Activated CD8-positive, alpha-beta T cell treated with anti-CD3 and anti-CD28 coated beads for 36 hours (primary cell): ENCODE measurements at regions not wholly inside any gene's neighbourhood (a gene's known extent, or its start where the extent isn't known, plus 50 kb on each side); places are given as distances from the start of the nearest gene placed in this dataset.
A peak's percentile ranks its signal among the peaks of the same experiment; 100 is the strongest.

Source experiments
- ATAC-seq: fragments of 200-7000 bp; cut with Tn5 transposase; one replicate; pipeline ENCODE4 v1.10.0; 2021; ENCODE audit warnings: mild to moderate bottlenecking, moderate library complexity
- CTCF ChIA-PET: fragments of 350-600 bp; sonication (Branson Sonifier 250); formaldehyde crosslinking; loops from one replicate; lab custom pipeline; 2021; ENCODE audit warnings: antibody characterized with exemption; lab: Charles Lee
- POLR2A ChIA-PET: fragments of 350-600 bp; sonication (Branson Sonifier 250); formaldehyde crosslinking; loops from one replicate; lab custom pipeline; 2021; ENCODE audit warnings: antibody characterized with exemption; lab: Charles Lee
- DNase-seq: peaks from one replicate; pipeline ENCODE4 v3.0.0-alpha.2; 2020
- H3K27ac Mint-ChIP-seq: one replicate; pipeline ENCODE4 v1.8.0; 2021; ENCODE audit warnings: mild to moderate bottlenecking, mixed read lengths
- H3K27me3 Mint-ChIP-seq: one replicate; pipeline ENCODE4 v1.8.0; 2021; ENCODE audit warnings: mixed read lengths
- H3K36me3 Mint-ChIP-seq: one replicate; pipeline ENCODE4 v1.8.0; 2021; ENCODE audit warnings: low read depth, mixed read lengths
- H3K4me1 Mint-ChIP-seq: one replicate; pipeline ENCODE4 v1.8.0; 2021; ENCODE audit warnings: low read depth, mixed read lengths
- H3K4me3 Mint-ChIP-seq: one replicate; pipeline ENCODE4 v1.8.0; 2021; ENCODE audit warnings: mild to moderate bottlenecking, moderate library complexity, mixed read lengths
- H3K9me3 Mint-ChIP-seq: one replicate; pipeline ENCODE4 v1.8.0; 2021; ENCODE audit warnings: mixed read lengths
- CTCF ChIP-seq: fragments of 200-600 bp; IDR thresholded peaks from one replicate; pipeline ENCODE4 v1.8.0; 2022; ENCODE audit warnings: antibody characterized with exemption, mild to moderate bottlenecking
- intact Hi-C: fragments of 100-400 bp; cut with micrococcal nuclease; formaldehyde crosslinking; loops from one replicate; pipeline ENCODE4 v1.10.0; 2022

- Mint-ChIP-seq H3K27me3 (peaks cover 17% of the 10 kb centered on the region), H3K9me3 (no peaks in the 10 kb centered on the region), H3K36me3 (no peaks in the 10 kb centered on the region), H3K27ac (no peak overlapping the region), H3K4me1 (no peaks in the 10 kb centered on the region), H3K4me3 (no peak overlapping the region)
- ChIA-PET CTCF (no interaction called here), POLR2A (no interaction called here)
- DNase-seq: no peak
- TF ChIP-seq CTCF: no peak
- intact Hi-C loops: no loop called here
- no peak for ATAC-seq
Measured at GRCh38 chr12:113766131-113766878, 199.8 kb downstream of the RBM19 start.

- ATAC-seq (no peak), DNase-seq (no peak)
- intact Hi-C loops: no loop called here
- H3K4me1 Mint-ChIP-seq: no peaks in the 10 kb centered on the region
- peaks cover 17% of the 10 kb centered on the region for H3K27me3 Mint-ChIP-seq
- ChIA-PET POLR2A (no interaction called here), CTCF (no interaction called here)
- H3K36me3 Mint-ChIP-seq: no peaks in the 10 kb centered on the region
- no peak for TF ChIP-seq CTCF
- H3K9me3 Mint-ChIP-seq: no peaks in the 10 kb centered on the region
- no peak overlapping the region for H3K4me3 Mint-ChIP-seq
- H3K27ac Mint-ChIP-seq: no peak overlapping the region
Measured at GRCh38 chr12:113764661-113765060, 201.5 kb downstream of the RBM19 start.

- Mint-ChIP-seq H3K36me3 (no peaks in the 10 kb centered on the region), H3K4me1 (no peaks in the 10 kb centered on the region), H3K9me3 (no peaks in the 10 kb centered on the region), H3K27ac (no peak overlapping the region), H3K4me3 (no peak overlapping the region), H3K27me3 (peaks cover 17% of the 10 kb centered on the region)
- CTCF ChIA-PET: no interaction called here
- TF ChIP-seq CTCF: no peak
- DNase-seq (no peak), ATAC-seq (no peak)
- intact Hi-C loops: no loop called here
- POLR2A ChIA-PET: no interaction called here
Measured at GRCh38 chr12:113762882-113763816, 203.0 kb downstream of the RBM19 start.

GRCh38 chr12:113762155-113762881 is 203.8 kb downstream of the RBM19 start:
- peak; percentile 4 for DNase-seq
- ChIA-PET CTCF (no interaction called here), POLR2A (no interaction called here)
- Mint-ChIP-seq H3K4me3 (no peak overlapping the region), H3K27me3 (peaks cover 15% of the 10 kb centered on the region), H3K27ac (no peak overlapping the region), H3K9me3 (no peaks in the 10 kb centered on the region), H3K4me1 (no peaks in the 10 kb centered on the region), H3K36me3 (no peaks in the 10 kb centered on the region)
- no peak for TF ChIP-seq CTCF
- intact Hi-C loops: no loop called here
- no peak for ATAC-seq
